ENCODE measurements at regions not wholly inside any gene's neighbourhood (a gene's known extent, or its start where the extent isn't known, plus 50 kb on each side); places are given as distances from the start of the nearest gene placed in this dataset.

DNA sequence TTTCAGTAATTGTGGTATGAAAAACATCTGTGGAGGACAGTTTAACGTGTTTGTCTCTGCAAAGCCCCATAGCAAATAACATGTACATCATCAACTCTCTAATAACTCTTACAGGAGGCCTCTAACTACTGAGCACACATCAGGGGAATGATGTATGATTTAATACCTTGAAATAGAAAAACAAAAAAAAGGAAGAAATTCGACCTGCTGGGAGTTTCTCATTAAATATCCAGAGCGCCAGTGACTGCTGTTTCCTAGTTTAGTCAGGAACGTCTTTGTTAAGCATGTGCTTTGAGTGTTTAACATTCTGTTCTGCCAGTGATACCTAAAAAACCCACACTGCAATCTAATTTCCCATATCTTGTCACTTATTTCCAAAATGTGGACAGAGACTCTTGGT, 235.4 kb downstream of the PCDH20 start:
- Mint-ChIP-seq H3K4me1 (ENCODE audit: low read depth) (no peaks in the 10 kb centered on the region), H3K27me3 (no peaks in the 10 kb centered on the region), H3K4me3 (no peak overlapping the region), H3K9me3 (peaks cover 8% of the 10 kb centered on the region), H3K27ac (no peak overlapping the region), H3K36me3 (ENCODE audit: low read depth) (no peaks in the 10 kb centered on the region)
- no peaks in the 10 kb centered on the region for H3K27me3 ChIP-seq (ENCODE audit: control insufficient read depth in 1 of 2, insufficient read depth in 2 of 2, low read length in 2 of 2)
- H3K4me3 ChIP-seq (ENCODE audit: low read length), result no peak overlapping the region
- H3K4me1 ChIP-seq (ENCODE audit: insufficient read depth, low read length), result no peaks in the 10 kb centered on the region
- peaks cover 0 to 4% of the 10 kb centered on the region in 2 experiments for H3K9me3 ChIP-seq (ENCODE audit: control insufficient read depth in 1 of 2, insufficient read depth in 1 of 2, low read length in 2 of 2)
- H3K27ac ChIP-seq (ENCODE audit: low read depth in 1 of 2, low read length in 2 of 2), result no peak overlapping the region
- ATAC-seq (ENCODE audit: poor library complexity) (no peak), DNase-seq (no peak)
- intact Hi-C loops (cut with DNase I, micrococcal nuclease), result no loop called here
- CTCF ChIA-PET, result no interaction called here
- POLR2A ChIA-PET, result no interaction called here
- no peaks in the 10 kb centered on the region for H3K36me3 ChIP-seq (ENCODE audit: insufficient read depth, low read length)
- TF ChIP-seq, protein P1, sequence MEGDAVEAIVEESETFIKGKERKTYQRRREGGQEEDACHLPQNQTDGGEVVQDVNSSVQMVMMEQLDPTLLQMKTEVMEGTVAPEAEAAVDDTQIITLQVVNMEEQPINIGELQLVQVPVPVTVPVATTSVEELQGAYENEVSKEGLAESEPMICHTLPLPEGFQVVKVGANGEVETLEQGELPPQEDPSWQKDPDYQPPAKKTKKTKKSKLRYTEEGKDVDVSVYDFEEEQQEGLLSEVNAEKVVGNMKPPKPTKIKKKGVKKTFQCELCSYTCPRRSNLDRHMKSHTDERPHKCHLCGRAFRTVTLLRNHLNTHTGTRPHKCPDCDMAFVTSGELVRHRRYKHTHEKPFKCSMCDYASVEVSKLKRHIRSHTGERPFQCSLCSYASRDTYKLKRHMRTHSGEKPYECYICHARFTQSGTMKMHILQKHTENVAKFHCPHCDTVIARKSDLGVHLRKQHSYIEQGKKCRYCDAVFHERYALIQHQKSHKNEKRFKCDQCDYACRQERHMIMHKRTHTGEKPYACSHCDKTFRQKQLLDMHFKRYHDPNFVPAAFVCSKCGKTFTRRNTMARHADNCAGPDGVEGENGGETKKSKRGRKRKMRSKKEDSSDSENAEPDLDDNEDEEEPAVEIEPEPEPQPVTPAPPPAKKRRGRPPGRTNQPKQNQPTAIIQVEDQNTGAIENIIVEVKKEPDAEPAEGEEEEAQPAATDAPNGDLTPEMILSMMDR (IDR thresholded peaks at IDR 0.05), result no peak

DNA sequence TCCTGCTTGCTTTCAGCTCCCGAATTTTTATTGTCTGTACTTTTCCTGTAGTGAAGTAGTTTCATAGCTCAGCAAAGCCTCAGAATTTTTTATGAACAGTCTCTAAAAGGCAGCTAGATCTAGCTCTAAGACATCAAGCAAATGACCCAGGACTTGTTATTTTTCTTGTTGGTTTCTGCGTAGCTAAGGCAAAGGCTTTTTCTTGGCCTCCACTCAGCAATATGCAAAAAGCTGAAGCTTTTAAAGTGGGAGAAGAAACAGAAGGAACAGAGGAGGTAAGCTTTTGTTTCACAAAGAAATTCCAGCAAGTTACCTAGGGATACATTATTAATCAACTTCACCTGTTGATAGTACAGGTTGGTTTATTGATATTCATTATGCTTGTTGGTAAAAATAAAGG, 235.9 kb downstream of the PCDH20 start:
- Mint-ChIP-seq H3K27ac (no peak overlapping the region), H3K36me3 (ENCODE audit: low read depth) (no peaks in the 10 kb centered on the region), H3K4me3 (no peak overlapping the region), H3K4me1 (ENCODE audit: low read depth) (no peaks in the 10 kb centered on the region), H3K9me3 (peaks cover 8% of the 10 kb centered on the region), H3K27me3 (no peaks in the 10 kb centered on the region)
- no peak overlapping the region for H3K4me3 ChIP-seq (ENCODE audit: low read length)
- H3K27ac ChIP-seq (ENCODE audit: low read depth in 1 of 2, low read length in 2 of 2), result no peak overlapping the region
- TF ChIP-seq, protein P1 (IDR thresholded peaks at IDR 0.05), result no peak
- H3K4me1 ChIP-seq (ENCODE audit: insufficient read depth, low read length), result no peaks in the 10 kb centered on the region
- H3K9me3 ChIP-seq (ENCODE audit: control insufficient read depth in 1 of 2, insufficient read depth in 1 of 2, low read length in 2 of 2), result peaks cover 0 to 4% of the 10 kb centered on the region in 2 experiments
- intact Hi-C loops (cut with DNase I, micrococcal nuclease), result no loop called here
- ATAC-seq (ENCODE audit: poor library complexity), result no peak
- POLR2A ChIA-PET, result no interaction called here
- CTCF ChIA-PET, result no interaction called here
- DNase-seq, result no peak
- no peaks in the 10 kb centered on the region for H3K27me3 ChIP-seq (ENCODE audit: control insufficient read depth in 1 of 2, insufficient read depth in 2 of 2, low read length in 2 of 2)
- no peaks in the 10 kb centered on the region for H3K36me3 ChIP-seq (ENCODE audit: insufficient read depth, low read length)

DNA sequence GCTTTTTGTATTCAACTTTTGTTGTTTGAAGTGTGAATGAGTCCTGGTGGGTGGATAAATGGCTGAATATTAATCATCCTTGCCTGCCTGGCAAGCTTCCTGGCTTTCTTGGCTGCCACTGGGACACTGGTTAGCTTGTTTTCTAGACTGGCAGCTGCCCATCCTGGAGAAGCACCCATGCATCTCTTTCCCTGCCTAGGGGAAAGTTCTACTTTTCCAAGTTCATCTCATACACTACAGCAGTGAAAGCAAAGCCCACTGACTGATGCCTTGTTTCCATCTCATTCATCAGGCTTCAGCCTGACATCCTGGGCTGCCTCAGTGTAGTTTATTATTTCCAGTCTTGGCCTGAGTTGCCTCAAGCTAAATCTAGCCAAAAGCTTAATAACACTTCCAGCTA, 244.8 kb downstream of the PCDH20 start:
- TF ChIP-seq, protein P1 (IDR thresholded peaks at IDR 0.05), result no peak
- no peaks in the 10 kb centered on the region for H3K27me3 Mint-ChIP-seq
- Histone ChIP-seq H3K4me3 (ENCODE audit: low read length) (no peak overlapping the region), H3K4me1 (ENCODE audit: insufficient read depth, low read length) (no peaks in the 10 kb centered on the region), H3K36me3 (ENCODE audit: insufficient read depth, low read length) (no peaks in the 10 kb centered on the region), H3K27ac (ENCODE audit: low read depth in 1 of 2, low read length in 2 of 2) (no peak overlapping the region), H3K27me3 (ENCODE audit: control insufficient read depth in 1 of 2, insufficient read depth in 2 of 2, low read length in 2 of 2) (no peaks in the 10 kb centered on the region), H3K9me3 (ENCODE audit: control insufficient read depth in 1 of 2, insufficient read depth in 1 of 2, low read length in 2 of 2) (no peaks in the 10 kb centered on the region)
- H3K4me1 Mint-ChIP-seq (ENCODE audit: low read depth), result no peaks in the 10 kb centered on the region
- ATAC-seq (ENCODE audit: poor library complexity) (no peak), DNase-seq (no peak)
- H3K36me3 Mint-ChIP-seq (ENCODE audit: low read depth), result no peaks in the 10 kb centered on the region
- CTCF ChIA-PET, result no interaction called here
- H3K9me3 Mint-ChIP-seq, result peaks cover 5% of the 10 kb centered on the region
- POLR2A ChIA-PET, result no interaction called here
- H3K27ac Mint-ChIP-seq, result no peak overlapping the region
- H3K4me3 Mint-ChIP-seq, result no peak overlapping the region
- intact Hi-C loops (cut with DNase I, micrococcal nuclease), result no loop called here
